ENCODE measurements at regions not wholly inside any gene's neighbourhood (a gene's known extent, or its start where the extent isn't known, plus 50 kb on each side); places are given as distances from the start of the nearest gene placed in this dataset.

DNA sequence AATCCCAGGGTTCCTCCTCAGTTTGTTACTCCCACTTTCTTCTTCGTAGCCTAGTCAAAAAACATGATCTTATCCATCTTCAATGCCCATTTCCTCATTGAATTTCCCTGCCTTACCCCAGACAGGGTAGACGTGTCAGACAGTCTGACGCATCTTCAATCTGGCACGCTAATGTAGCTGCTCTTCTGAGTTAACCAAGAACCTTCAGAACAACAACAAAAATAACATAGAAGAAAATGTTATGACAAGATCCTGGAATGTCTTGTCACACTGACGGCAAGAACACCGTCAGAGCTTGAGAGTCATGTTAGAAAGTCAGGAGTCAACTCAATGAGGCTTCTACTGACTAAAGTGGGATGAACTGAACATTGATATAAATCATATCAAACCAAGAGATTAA lies 122.7 kb upstream of the SPDL1 start:
- Histone ChIP-seq H3K14ac (ENCODE audit: insufficient read length) (no peak overlapping the region), H3K36me3 (ENCODE audit: control insufficient read depth in 2 of 4, insufficient read depth in 4 of 4, low read length in 3 of 4) (no peaks in the 10 kb centered on the region), H2AFZ (ENCODE audit: low read length) (no peak overlapping the region), H3K79me1 (ENCODE audit: low read depth, low read length) (no peaks in the 10 kb centered on the region), H3K23me2 (ENCODE audit: low read depth, low read length) (no peaks in the 10 kb centered on the region), H3K18ac (ENCODE audit: extremely low read depth, low read length) (no peak overlapping the region), H2BK20ac (ENCODE audit: low read length) (no peak overlapping the region), H3K4me1 (replicated peaks in 1 of 4; ENCODE audit: control insufficient read depth in 3 of 4, insufficient read depth in 4 of 4, low read length in 3 of 4) (peaks cover 0 to 10% (median 5%) of the 10 kb centered on the region in 4 experiments; a peak in 4 of 7 replicates), H2BK15ac (ENCODE audit: low read length) (no peak overlapping the region), H3K4me3 (ENCODE audit: extremely low read depth in 1 of 4, insufficient read depth in 2 of 4, low read depth in 3 of 4, low read length in 4 of 4) (no peak overlapping the region), H3K23ac (ENCODE audit: insufficient read length) (no peak overlapping the region), H3K9me3 (ENCODE audit: insufficient read depth in 2 of 2, low read depth in 1 of 2, low read length in 1 of 2) (no peaks in the 10 kb centered on the region), H4K8ac (ENCODE audit: extremely low read depth, insufficient read depth, low read length) (no peak overlapping the region), H2BK12ac (ENCODE audit: low read depth, low read length) (no peak overlapping the region), H2BK5ac (ENCODE audit: low read depth, low read length) (no peak overlapping the region), H3K79me2 (ENCODE audit: control insufficient read depth in 1 of 2, insufficient read depth in 2 of 2, low read length in 2 of 2) (no peaks in the 10 kb centered on the region), H4K5ac (ENCODE audit: insufficient read length, low read depth, low read length) (no peak overlapping the region), H3K27me3 (replicated peaks in 1 of 4; ENCODE audit: control insufficient read depth in 3 of 4, extremely low read depth in 1 of 4, insufficient read depth in 3 of 4, low read length in 3 of 4) (no peaks in the 10 kb centered on the region), H2AK5ac (ENCODE audit: low read depth, low read length) (no peak overlapping the region), H3K4me2 (ENCODE audit: insufficient read depth in 1 of 2, low read depth in 2 of 2, low read length in 2 of 2) (no peak overlapping the region), H3K4ac (replicated peaks; ENCODE audit: insufficient read length, low read depth, low read length) (no peak overlapping the region), H4K91ac (replicated peaks; ENCODE audit: insufficient read length, low read length) (no peak overlapping the region), H3K9ac (replicated peaks in 1 of 4; ENCODE audit: extremely low read depth in 1 of 4, low read depth in 3 of 4, low read length in 3 of 4) (no peak overlapping the region), H2BK120ac (replicated peaks; ENCODE audit: low read depth, low read length) (no peak overlapping the region), H4K20me1 (replicated peaks in 1 of 2; ENCODE audit: control insufficient read depth in 1 of 2, insufficient read depth in 2 of 2, low read length in 2 of 2) (no peaks in the 10 kb centered on the region), H3K56ac (replicated peaks; ENCODE audit: insufficient read length, low read depth, low read length) (no peak overlapping the region), H3K27ac (ENCODE audit: low read depth, low read length) (no peak overlapping the region)
- DNase-seq (ENCODE audit: low read depth in 1 of 2, low spot score in 2 of 2) (no peak), FAIRE-seq (no peak)
- WGBS, 2 experiments (ENCODE audit: extremely low coverage in 1 of 2, insufficient coverage in 1 of 2, insufficient read length in 1 of 2, insufficient replicate concordance in 2 of 2, low coverage in 1 of 2, low lambda C conversion rate in 2 of 2, missing lambda C conversion rate in 1 of 2): 91% methylated on average over 6 of the region's 6 CpGs; no CpG with 5 or more reads in 1 of the 2 experiments
- CTCF ChIA-PET (ENCODE audit: partially characterized antibody): interaction anchor here (0.9 kb wide), 1 partner anchor 122 kb away, joined by 3 read pairs; no protein-coding TSS in a partner anchor
- POLR2A ChIA-PET (ENCODE audit: partially characterized antibody): no interaction called here
- no peak for TF ChIP-seq BACH1 (IDR thresholded peaks at IDR 0.05; ENCODE audit: low read length)
- TF ChIP-seq KDM4A (IDR thresholded peaks at IDR 0.05; ENCODE audit: low read depth, low read length, severe bottlenecking): no peak
- TF ChIP-seq HDAC6 (IDR thresholded peaks at IDR 0.05; ENCODE audit: low read depth, low read length): no peak
- no peak for TF ChIP-seq TBP (IDR thresholded peaks at IDR 0.05; ENCODE audit: low read depth, low read length)
- no peak for TF ChIP-seq POU5F1 (IDR thresholded peaks at IDR 0.05; ENCODE audit: low read depth, low read length)
- TF ChIP-seq SP2 (IDR thresholded peaks at IDR 0.05; ENCODE audit: low read length): no peak
- TF ChIP-seq KDM5A (IDR thresholded peaks at IDR 0.05; ENCODE audit: low read length): no peak
- TF ChIP-seq POLR2A (IDR thresholded peaks at IDR 0.05; ENCODE audit: control extremely low read depth in 1 of 2, low read depth in 2 of 2, low read length in 2 of 2): no peak
- no peak for TF ChIP-seq BCL11A (IDR thresholded peaks at IDR 0.05; ENCODE audit: low read depth in 2 of 2, low read length in 2 of 2)
- no peak for TF ChIP-seq RBBP5 (IDR thresholded peaks at IDR 0.05; ENCODE audit: borderline replicate concordance, low read depth, low read length)
- TF ChIP-seq CHD1 (IDR thresholded peaks at IDR 0.05; ENCODE audit: low read depth, low read length): no peak
- TF ChIP-seq RAD21 (IDR thresholded peaks at IDR 0.05 in 1 of 2, conservative IDR thresholded peaks at IDR 0.05 in 1 of 2; ENCODE audit: low read depth in 2 of 2, low read length in 2 of 2): no peak
- TF ChIP-seq RXRA (IDR thresholded peaks at IDR 0.05; ENCODE audit: insufficient read depth, low read depth, low read length): no peak
- no peak for TF ChIP-seq EGR1 (IDR thresholded peaks at IDR 0.05; ENCODE audit: borderline replicate concordance, low read depth, low read length)
- TF ChIP-seq ATF3 (IDR thresholded peaks at IDR 0.05; ENCODE audit: insufficient read depth, low read depth, low read length): no peak

Measured in H1 (cell line).